Uterus (tissue), 3 donors: ENCODE measurements at regions not wholly inside any gene's neighbourhood (a gene's known extent, or its start where the extent isn't known, plus 50 kb on each side); places are given as distances from the start of the nearest gene placed in this dataset.
A peak's percentile ranks its signal among the peaks of the same experiment; 100 is the strongest.

Experiments used
- DNase-seq, 2 donors: peaks; one replicate each; pipeline ENCODE4 v3.0.0-alpha.2; 2019 to 2020
- H3K27ac ChIP-seq, 2 donors: fragments of 200-600 bp; sonication (generic); 1 replicate in 1 of 2; 2 replicates in 1 of 2; pipeline ENCODE4 v1.5.1; 2016 to 2018
- H3K27me3 ChIP-seq, 2 donors: fragments of 200-600 bp; sonication (generic); one replicate each; pipeline ENCODE4 v1.5.1; 2018 to 2019; ENCODE audit warnings: control low read depth in 1 of 2
- H3K36me3 ChIP-seq, 2 donors: fragments of 200-600 bp; sonication (generic); one replicate each; pipeline ENCODE4 v1.5.1; 2019; ENCODE audit warnings: control low read depth in 1 of 2
- H3K4me1 ChIP-seq, 2 donors: fragments of 200-600 bp; sonication (generic); one replicate each; pipeline ENCODE4 v1.5.1; 2018 to 2019; ENCODE audit warnings: control low read depth in 1 of 2
- H3K4me3 ChIP-seq, 2 donors: fragments of 200-600 bp; sonication (generic); 1 replicate in 1 of 2; 2 replicates in 1 of 2; pipeline ENCODE4 v1.5.1; 2018 to 2019; ENCODE audit warnings: mild to moderate bottlenecking in 1 of 2
- H3K9me3 ChIP-seq, 2 donors: fragments of 200-600 bp; sonication (generic); one replicate each; pipeline ENCODE4 v1.5.1; 2019; ENCODE audit warnings: control low read depth in 1 of 2
- CTCF ChIP-seq, 4 experiments: fragments of 200-600 bp in 2 of 4; fragments of 450-650 bp in 2 of 4; sonication (generic) in 2 of 4; IDR thresholded peaks; one replicate each; pipeline ENCODE4 v1.5.1; 2016 to 2019; ENCODE audit warnings: antibody characterized with exemption in 4 of 4, mild to moderate bottlenecking in 2 of 4, moderate library complexity in 1 of 4
- POLR2A ChIP-seq, 2 donors: fragments of 450-650 bp; IDR thresholded peaks; one replicate each; pipeline ENCODE4 v1.6.1; 2016; ENCODE audit warnings: antibody characterized with exemption in 2 of 2, mild to moderate bottlenecking in 1 of 2, moderate library complexity in 1 of 2
- intact Hi-C: fragments of 100-400 bp; cut with DNase I; formaldehyde crosslinking; loops from one replicate; pipeline ENCODE4 v1.15.1; 2023; ENCODE audit warnings: low total_unique reads
- donor health status: DM: yes; HTN: yes; CAD: no.

GRCh38 chrX:109831326-109831985 lies 98.4 kb upstream of the ACSL4 start:
- Histone ChIP-seq H3K9me3 (no peaks in the 10 kb centered on the region), H3K36me3 (no peaks in the 10 kb centered on the region), H3K27me3 (no peaks in the 10 kb centered on the region), H3K4me3 (no peak overlapping the region), H3K4me1 (no peaks in the 10 kb centered on the region), H3K27ac (no peak overlapping the region)
- DNase-seq: no peak
- TF ChIP-seq POLR2A (IDR thresholded peaks at IDR 0.05): no peak
- intact Hi-C loops: no loop called here

GRCh38 chrX:109839694-109840567 lies 106.9 kb upstream of the ACSL4 start:
- TF ChIP-seq POLR2A (IDR thresholded peaks at IDR 0.05) (no peak), CTCF (IDR thresholded peaks at IDR 0.05) (no peak)
- peak in 1 of 2 donors; percentile 24 for DNase-seq
- H3K27me3 ChIP-seq: peaks cover 0 to 5% of the 10 kb centered on the region in 2 donors
- peak overlapping the region; percentile 0 to 42 for H3K27ac ChIP-seq
- intact Hi-C loops: no loop called here
- no peak overlapping the region for H3K4me3 ChIP-seq
- H3K9me3 ChIP-seq: no peaks in the 10 kb centered on the region
- H3K4me1 ChIP-seq: no peaks in the 10 kb centered on the region
- no peaks in the 10 kb centered on the region for H3K36me3 ChIP-seq

GRCh38 chrX:109840585-109840984 lies 107.5 kb upstream of the ACSL4 start:
- no peaks in the 10 kb centered on the region for H3K36me3 ChIP-seq
- intact Hi-C loops: no loop called here
- no peak overlapping the region for H3K4me3 ChIP-seq

GRCh38 chrX:109841257-109841656 lies 108.2 kb upstream of the ACSL4 start:
- DNase-seq: no peak
- TF ChIP-seq POLR2A (IDR thresholded peaks at IDR 0.05) (no peak), CTCF (IDR thresholded peaks at IDR 0.05) (no peak)
- no peak overlapping the region for H3K27ac ChIP-seq
- H3K9me3 ChIP-seq: no peaks in the 10 kb centered on the region
- no peaks in the 10 kb centered on the region for H3K36me3 ChIP-seq
- intact Hi-C loops: no loop called here
- H3K27me3 ChIP-seq: peaks cover 0 to 5% of the 10 kb centered on the region in 2 donors
- H3K4me3 ChIP-seq: no peak overlapping the region
- no peaks in the 10 kb centered on the region for H3K4me1 ChIP-seq

More at GRCh38 chrX:109840585-109840984, 107.5 kb upstream of the ACSL4 start:
- peak overlapping the region; percentile 0 to 47 for H3K27ac ChIP-seq
- TF ChIP-seq CTCF (IDR thresholded peaks at IDR 0.05) (no peak), POLR2A (IDR thresholded peaks at IDR 0.05) (no peak)
- no peaks in the 10 kb centered on the region for H3K4me1 ChIP-seq
- H3K9me3 ChIP-seq: no peaks in the 10 kb centered on the region
- DNase-seq: peak; percentile 47 to 73
- H3K27me3 ChIP-seq: peaks cover 0 to 5% of the 10 kb centered on the region in 2 donors

GRCh38 chrX:109841869-109842579 lies 109.0 kb upstream of the ACSL4 start:
- H3K27ac ChIP-seq: no peak overlapping the region
- H3K27me3 ChIP-seq: peaks cover 0 to 2% of the 10 kb centered on the region in 2 donors
- TF ChIP-seq POLR2A (IDR thresholded peaks at IDR 0.05) (no peak), CTCF (IDR thresholded peaks at IDR 0.05) (no peak)
- no peaks in the 10 kb centered on the region for H3K4me1 ChIP-seq
- no peak for DNase-seq
- H3K36me3 ChIP-seq: no peaks in the 10 kb centered on the region
- H3K4me3 ChIP-seq: no peak overlapping the region
- intact Hi-C loops: no loop called here
- no peaks in the 10 kb centered on the region for H3K9me3 ChIP-seq
